Transverse colon (tissue), 3 donors: ENCODE measurements at regions not wholly inside any gene's neighbourhood (a gene's known extent, or its start where the extent isn't known, plus 50 kb on each side); places are given as distances from the start of the nearest gene placed in this dataset.

Experiments used
- CTCF ChIP-seq, 5 experiments: fragments of 200-600 bp in 3 of 5; fragments of 450-650 bp in 2 of 5; sonication (generic) in 3 of 5; IDR thresholded peaks; 1 replicate in 2 of 5; 2 replicates in 3 of 5; pipeline ENCODE4 v1.5.1; 2016 to 2017; ENCODE audit warnings: antibody characterized with exemption in 5 of 5, inconsistent platforms in 3 of 5, mild to moderate bottlenecking in 2 of 5, moderate library complexity in 1 of 5
- POLR2A ChIP-seq: fragments of 450-650 bp; IDR thresholded peaks from one replicate; pipeline ENCODE4 v1.6.1; 2016; ENCODE audit warnings: antibody characterized with exemption, mild to moderate bottlenecking, moderate library complexity

GRCh38 chr6:144659202-144660182, 374.4 kb downstream of the UTRN start:
- TF ChIP-seq CTCF (IDR thresholded peaks at IDR 0.05) (no peak), POLR2A (no peak)
